SK-N-MC (cell line): ENCODE measurements at regions not wholly inside any gene's neighbourhood (a gene's known extent, or its start where the extent isn't known, plus 50 kb on each side); places are given as distances from the start of the nearest gene placed in this dataset.

Experiments
- EZH2 ChIP-seq: fragments of 200-600 bp; sonication (generic); IDR thresholded peaks from one replicate; pipeline ENCODE4 v1.6.1; 2017; ENCODE audit warnings: antibody characterized with exemption
- POLR2AphosphoS5 ChIP-seq: IDR thresholded peaks from 2 replicates; pipeline ENCODE4 v1.6.1; 2012; ENCODE audit warnings: mild to moderate bottlenecking, low read depth, low read length, borderline replicate concordance

DNA sequence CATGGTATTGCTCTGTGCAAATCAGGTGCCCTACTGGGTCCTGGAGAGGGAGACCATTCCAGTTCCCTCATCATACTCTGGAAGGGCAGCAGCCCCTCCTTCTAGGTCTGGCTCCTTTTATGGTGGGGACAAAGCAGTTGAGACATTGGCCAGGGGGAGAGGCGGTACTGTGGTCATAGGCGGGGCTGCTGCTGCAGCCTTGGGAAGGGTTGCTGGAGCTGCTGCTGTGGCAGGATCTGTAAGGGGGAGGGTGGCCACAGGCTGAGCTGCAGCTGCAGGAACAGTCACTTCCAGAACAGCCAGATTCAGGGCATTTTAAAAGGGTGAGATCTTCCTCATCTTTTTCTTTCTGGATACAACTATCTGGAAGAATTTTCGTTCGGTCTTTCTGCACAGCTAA is 233.0 kb upstream of the SGCD start:
- no peak for TF ChIP-seq EZH2
- no peak for TF ChIP-seq POLR2AphosphoS5
